Liver (tissue), 8 donors: ENCODE measurements at regions not wholly inside any gene's neighbourhood (a gene's known extent, or its start where the extent isn't known, plus 50 kb on each side); places are given as distances from the start of the nearest gene placed in this dataset.

Experiments
- DNase-seq: peaks from one replicate; pipeline ENCODE4 v3.0.0-alpha.2; 2017; ENCODE audit warnings: low spot score
- H3K27ac ChIP-seq, 2 donors: one replicate each; pipeline ENCODE4 v1.7.0; 2013; ENCODE audit warnings: inconsistent platforms in 2 of 2, low read length in 2 of 2, control low read depth in 1 of 2, low read depth in 1 of 2, mild to moderate bottlenecking in 1 of 2
- H3K27me3 ChIP-seq, 4 donors: one replicate each; pipeline versions ENCODE4 v1.6.1 to v1.7.0; 2013; ENCODE audit warnings: low read length in 3 of 4, inconsistent platforms in 1 of 4, mild to moderate bottlenecking in 1 of 4, moderate library complexity in 1 of 4; ENCODE audit not compliant: control insufficient read depth in 4 of 4, insufficient read depth in 4 of 4
- H3K36me3 ChIP-seq, 4 donors: one replicate each; pipeline versions ENCODE4 v1.6.1 to v1.7.0; 2013; ENCODE audit warnings: low read length in 3 of 4, mild to moderate bottlenecking in 3 of 4, low read depth in 1 of 4, moderate library complexity in 1 of 4; ENCODE audit not compliant: control insufficient read depth in 4 of 4, insufficient read depth in 3 of 4
- H3K4me1 ChIP-seq, 4 donors: one replicate each; pipeline versions ENCODE4 v1.6.1 to v1.7.0; 2013; ENCODE audit warnings: low read length in 3 of 4, mild to moderate bottlenecking in 3 of 4, moderate library complexity in 1 of 4; ENCODE audit not compliant: control insufficient read depth in 4 of 4, insufficient read depth in 4 of 4
- H3K4me3 ChIP-seq, 3 donors: one replicate each; pipeline versions ENCODE4 v1.6.1 to v1.7.0; 2013; ENCODE audit warnings: low read length in 3 of 3, control low read depth in 1 of 3, low read depth in 1 of 3, mild to moderate bottlenecking in 1 of 3
- H3K9ac ChIP-seq, 2 donors: one replicate each; pipeline ENCODE4 v1.7.0; 2013; ENCODE audit warnings: low read length in 2 of 2, mild to moderate bottlenecking in 2 of 2, moderate library complexity in 2 of 2, control low read depth in 1 of 2, low read depth in 1 of 2
- H3K9me3 ChIP-seq, 4 donors: one replicate each; pipeline versions ENCODE4 v1.6.1 to v1.7.0; 2013; ENCODE audit warnings: low read length in 3 of 4; ENCODE audit not compliant: control insufficient read depth in 4 of 4
- ATF3 ChIP-seq: IDR thresholded peaks from 2 replicates; pipeline ENCODE4 v1.6.1; 2016; ENCODE audit warnings: antibody characterized with exemption
- EGR1 ChIP-seq, 2 donors: IDR thresholded peaks; 2 replicates each; pipeline ENCODE4 v1.6.1; 2016 to 2018; ENCODE audit warnings: antibody characterized with exemption in 2 of 2, low read depth in 2 of 2
- FOXA1 ChIP-seq: IDR thresholded peaks from 2 replicates; pipeline ENCODE4 v1.6.1; 2016; ENCODE audit warnings: antibody characterized with exemption
- FOXA2 ChIP-seq: IDR thresholded peaks from 2 replicates; pipeline ENCODE4 v1.6.1; 2016; ENCODE audit warnings: antibody characterized with exemption
- GABPA ChIP-seq, 2 donors: IDR thresholded peaks in 1 of 2; conservative IDR thresholded peaks in 1 of 2; 2 replicates each; pipeline ENCODE4 v1.6.1; 2016; ENCODE audit warnings: antibody characterized with exemption in 2 of 2, mild to moderate bottlenecking in 1 of 2, moderate library complexity in 1 of 2
- HNF4A ChIP-seq, 2 donors: conservative IDR thresholded peaks; 2 replicates each; pipeline ENCODE4 v1.6.1; 2016; ENCODE audit warnings: antibody characterized with exemption in 2 of 2, mild to moderate bottlenecking in 2 of 2
- HNF4G ChIP-seq: IDR thresholded peaks from 2 replicates; pipeline ENCODE4 v1.6.1; 2016; ENCODE audit warnings: antibody characterized with exemption
- JUND ChIP-seq, 2 donors: IDR thresholded peaks; 2 replicates each; pipeline ENCODE4 v1.6.1; 2016; ENCODE audit warnings: antibody characterized with exemption in 2 of 2
- NR2F2 ChIP-seq: IDR thresholded peaks from 2 replicates; pipeline ENCODE4 v1.6.1; 2016; ENCODE audit warnings: antibody characterized with exemption
- RAD21 ChIP-seq, 2 donors: IDR thresholded peaks; 2 replicates each; pipeline ENCODE4 v1.6.1; 2016; ENCODE audit warnings: antibody characterized with exemption in 2 of 2, mild to moderate bottlenecking in 2 of 2
- REST ChIP-seq: IDR thresholded peaks from 2 replicates; pipeline ENCODE4 v1.6.1; 2016; ENCODE audit warnings: antibody characterized with exemption, mild to moderate bottlenecking
- RXRA ChIP-seq, 2 donors: IDR thresholded peaks; 2 replicates each; pipeline ENCODE4 v1.6.1; 2017 to 2018; ENCODE audit warnings: antibody characterized with exemption in 2 of 2, mild to moderate bottlenecking in 1 of 2
- SP1 ChIP-seq: IDR thresholded peaks from 2 replicates; pipeline ENCODE4 v1.6.1; 2018; ENCODE audit warnings: antibody characterized with exemption, mild to moderate bottlenecking
- TAF1 ChIP-seq: conservative IDR thresholded peaks from 2 replicates; pipeline ENCODE4 v1.6.1; 2016; ENCODE audit warnings: antibody characterized with exemption, mild to moderate bottlenecking
- YY1 ChIP-seq: IDR thresholded peaks from 2 replicates; pipeline ENCODE4 v1.6.1; 2016; ENCODE audit warnings: antibody characterized with exemption, mild to moderate bottlenecking
- ZBTB33 ChIP-seq: IDR thresholded peaks from 2 replicates; pipeline ENCODE4 v1.6.1; 2016; ENCODE audit warnings: antibody characterized with exemption
- WGBS: extraction: QIAGEN DNeasy Blood & Tissue Kit; methylation state at CpG from one replicate; pipeline ENCODE4 v1.1.7; 2013; 5-methylcytosine and 5-hydroxymethylcytosine counted together
- TF ChIP-seq, protein P1 (sequence below): IDR thresholded peaks from 2 replicates; pipeline ENCODE4 v1.6.1; 2016; ENCODE audit warnings: antibody characterized with exemption
- TF ChIP-seq, protein P2 (sequence below): fragments of 150-350 bp; IDR thresholded peaks from 2 replicates; pipeline ENCODE4 v1.5.1; 2017; ENCODE audit warnings: improper control_type of control experiment, low read depth, low read length; ENCODE audit not compliant: missing input control
- donor health status: healthy.
- donor health status: healthy.
- donor health status: healthy.
- donor health status: healthy.
- donor health status: healthy.

DNA sequence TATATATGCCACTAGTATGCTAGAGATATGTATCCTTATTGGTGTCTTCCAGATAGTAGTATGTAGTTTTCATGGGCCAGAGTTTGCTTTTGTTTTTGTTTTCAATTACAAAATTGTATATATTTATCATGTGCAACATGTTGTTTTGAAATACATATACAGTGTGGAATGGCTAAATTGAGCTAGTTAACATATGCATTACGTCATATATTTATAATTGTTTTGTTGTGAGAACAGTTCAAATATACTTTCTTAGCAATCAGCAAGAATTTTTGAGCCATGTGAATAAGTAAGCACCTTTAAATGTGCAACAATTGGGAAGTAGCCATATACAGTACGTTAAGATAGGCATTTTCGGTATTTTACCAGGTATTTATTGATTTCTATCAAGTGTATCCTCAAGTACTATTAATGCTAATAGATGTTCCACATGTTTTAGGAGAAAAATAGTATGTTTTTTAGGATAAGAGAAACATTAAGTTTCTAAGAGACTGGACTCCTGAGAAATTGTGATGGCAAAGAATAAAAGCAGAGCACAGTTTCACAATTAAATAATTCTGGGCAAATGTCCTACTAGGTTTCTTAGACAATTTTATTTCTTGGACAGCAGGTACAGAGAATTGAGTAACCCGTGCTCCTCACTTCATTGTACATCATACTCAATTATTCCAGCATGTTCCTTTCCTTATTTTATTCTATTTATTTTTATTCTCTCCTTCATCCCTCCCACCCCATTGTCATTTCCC is 60.5 kb upstream of the SLC5A12 start:
- Histone ChIP-seq H3K36me3 (no peaks in the 10 kb centered on the region), H3K9me3 (peaks cover 0 to 7% (median 5%) of the 10 kb centered on the region in 4 donors), H3K27ac (no peak overlapping the region), H3K9ac (no peak overlapping the region), H3K4me1 (no peaks in the 10 kb centered on the region), H3K4me3 (no peak overlapping the region), H3K27me3 (no peaks in the 10 kb centered on the region)
- 66% methylated on average over 4 of the region's 4 CpGs for WGBS
- no peak for TF ChIP-seq YY1
- TF ChIP-seq SP1: no peak
- no peak for TF ChIP-seq GABPA (IDR thresholded peaks at IDR 0.05 in 1 of 2, conservative IDR thresholded peaks at IDR 0.05 in 1 of 2)
- no peak for TF ChIP-seq FOXA1
- no peak for TF ChIP-seq ATF3
- no peak for TF ChIP-seq NR2F2
- no peak for TF ChIP-seq TAF1
- TF ChIP-seq HNF4G: no peak
- no peak for TF ChIP-seq ZBTB33
- TF ChIP-seq FOXA2: no peak
- no peak for TF ChIP-seq HNF4A (conservative IDR thresholded peaks at IDR 0.05)
- TF ChIP-seq, protein P1, sequence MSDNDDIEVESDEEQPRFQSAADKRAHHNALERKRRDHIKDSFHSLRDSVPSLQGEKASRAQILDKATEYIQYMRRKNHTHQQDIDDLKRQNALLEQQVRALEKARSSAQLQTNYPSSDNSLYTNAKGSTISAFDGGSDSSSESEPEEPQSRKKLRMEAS: no peak
- TF ChIP-seq JUND (IDR thresholded peaks at IDR 0.05): no peak
- no peak for TF ChIP-seq EGR1 (IDR thresholded peaks at IDR 0.05; ENCODE audit: low read depth in 2 of 2)
- TF ChIP-seq, protein P2, sequence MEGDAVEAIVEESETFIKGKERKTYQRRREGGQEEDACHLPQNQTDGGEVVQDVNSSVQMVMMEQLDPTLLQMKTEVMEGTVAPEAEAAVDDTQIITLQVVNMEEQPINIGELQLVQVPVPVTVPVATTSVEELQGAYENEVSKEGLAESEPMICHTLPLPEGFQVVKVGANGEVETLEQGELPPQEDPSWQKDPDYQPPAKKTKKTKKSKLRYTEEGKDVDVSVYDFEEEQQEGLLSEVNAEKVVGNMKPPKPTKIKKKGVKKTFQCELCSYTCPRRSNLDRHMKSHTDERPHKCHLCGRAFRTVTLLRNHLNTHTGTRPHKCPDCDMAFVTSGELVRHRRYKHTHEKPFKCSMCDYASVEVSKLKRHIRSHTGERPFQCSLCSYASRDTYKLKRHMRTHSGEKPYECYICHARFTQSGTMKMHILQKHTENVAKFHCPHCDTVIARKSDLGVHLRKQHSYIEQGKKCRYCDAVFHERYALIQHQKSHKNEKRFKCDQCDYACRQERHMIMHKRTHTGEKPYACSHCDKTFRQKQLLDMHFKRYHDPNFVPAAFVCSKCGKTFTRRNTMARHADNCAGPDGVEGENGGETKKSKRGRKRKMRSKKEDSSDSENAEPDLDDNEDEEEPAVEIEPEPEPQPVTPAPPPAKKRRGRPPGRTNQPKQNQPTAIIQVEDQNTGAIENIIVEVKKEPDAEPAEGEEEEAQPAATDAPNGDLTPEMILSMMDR: no peak
- no peak for TF ChIP-seq RAD21 (IDR thresholded peaks at IDR 0.05)
- no peak for TF ChIP-seq REST
- TF ChIP-seq RXRA (IDR thresholded peaks at IDR 0.05): no peak
- DNase-seq: no peak
